ENCODE measurements at regions not wholly inside any gene's neighbourhood (a gene's known extent, or its start where the extent isn't known, plus 50 kb on each side); places are given as distances from the start of the nearest gene placed in this dataset.
"Not testable (repeated sequence)": the region's sequence is repeated elsewhere in the genome, so short reads cannot be mapped to it uniquely, and the experiment has no call there.

GRCh38 chr3:144810160-144810559, 838.5 kb downstream of the DIPK2A start:
- DNase-seq (ENCODE audit: low read depth, low spot score), result no peak
- in situ Hi-C loops (cut with HindIII; ENCODE audit: low pct_unique_long_range_greater_than_20kb, low sequenced_read_pairs), result no loop called here

GRCh38 chr3:144815655-144816054, 844.0 kb downstream of the DIPK2A start:
- in situ Hi-C loops (cut with HindIII; ENCODE audit: low pct_unique_long_range_greater_than_20kb, low sequenced_read_pairs), result no loop called here
- DNase-seq (ENCODE audit: low read depth, low spot score), result no peak

- in situ Hi-C loops (cut with HindIII; ENCODE audit: low pct_unique_long_range_greater_than_20kb, low sequenced_read_pairs), result no loop called here
- DNase-seq (ENCODE audit: low read depth, low spot score), result no peak
Measured at GRCh38 chr3:144816323-144816722, 844.7 kb downstream of the DIPK2A start.

- no peak for DNase-seq (ENCODE audit: low read depth, low spot score)
- in situ Hi-C loops (cut with HindIII; ENCODE audit: low pct_unique_long_range_greater_than_20kb, low sequenced_read_pairs), result no loop called here
Measured at GRCh38 chr3:144818973-144819372, 847.4 kb downstream of the DIPK2A start.

GRCh38 chr3:144820232-144820631, 848.6 kb downstream of the DIPK2A start:
- in situ Hi-C loops (cut with HindIII; ENCODE audit: low pct_unique_long_range_greater_than_20kb, low sequenced_read_pairs); DNase-seq (ENCODE audit: low read depth, low spot score): not testable (repeated sequence)

- no peak for DNase-seq (ENCODE audit: low read depth, low spot score)
- in situ Hi-C loops (cut with HindIII; ENCODE audit: low pct_unique_long_range_greater_than_20kb, low sequenced_read_pairs), result no loop called here
Measured at GRCh38 chr3:144820726-144821125, 849.1 kb downstream of the DIPK2A start.

GRCh38 chr3:144821583-144821982, 850.0 kb downstream of the DIPK2A start:
- in situ Hi-C loops (cut with HindIII; ENCODE audit: low pct_unique_long_range_greater_than_20kb, low sequenced_read_pairs), result no loop called here
- no peak for DNase-seq (ENCODE audit: low read depth, low spot score)

- in situ Hi-C loops (cut with HindIII; ENCODE audit: low pct_unique_long_range_greater_than_20kb, low sequenced_read_pairs), result no loop called here
- no peak for DNase-seq (ENCODE audit: low read depth, low spot score)
Measured at GRCh38 chr3:144822671-144823070, 851.0 kb downstream of the DIPK2A start.

- in situ Hi-C loops (cut with HindIII; ENCODE audit: low pct_unique_long_range_greater_than_20kb, low sequenced_read_pairs), result no loop called here
- no peak for DNase-seq (ENCODE audit: low read depth, low spot score)
Measured at GRCh38 chr3:144831955-144832716, 860.5 kb downstream of the DIPK2A start.

GRCh38 chr3:144839991-144840390, 868.4 kb downstream of the DIPK2A start:
- no peak for DNase-seq (ENCODE audit: low read depth, low spot score)
- in situ Hi-C loops (cut with HindIII; ENCODE audit: low pct_unique_long_range_greater_than_20kb, low sequenced_read_pairs), result no loop called here

GRCh38 chr3:144840866-144841265, 869.2 kb downstream of the DIPK2A start:
- no peak for DNase-seq (ENCODE audit: low read depth, low spot score)
- in situ Hi-C loops (cut with HindIII; ENCODE audit: low pct_unique_long_range_greater_than_20kb, low sequenced_read_pairs), result no loop called here

- in situ Hi-C loops (cut with HindIII; ENCODE audit: low pct_unique_long_range_greater_than_20kb, low sequenced_read_pairs), result no loop called here
- peak; percentile 49 for DNase-seq (ENCODE audit: low read depth, low spot score)
Measured at GRCh38 chr3:144843099-144843498, 871.5 kb downstream of the DIPK2A start.

GRCh38 chr3:144852999-144853398, 881.4 kb downstream of the DIPK2A start:
- in situ Hi-C loops (cut with HindIII; ENCODE audit: low pct_unique_long_range_greater_than_20kb, low sequenced_read_pairs), result no loop called here
- no peak for DNase-seq (ENCODE audit: low read depth, low spot score)

GRCh38 chr3:144854020-144854419, 882.4 kb downstream of the DIPK2A start:
- in situ Hi-C loops (cut with HindIII; ENCODE audit: low pct_unique_long_range_greater_than_20kb, low sequenced_read_pairs); DNase-seq (ENCODE audit: low read depth, low spot score): not testable (repeated sequence)

- no peak for DNase-seq (ENCODE audit: low read depth, low spot score)
- in situ Hi-C loops (cut with HindIII; ENCODE audit: low pct_unique_long_range_greater_than_20kb, low sequenced_read_pairs), result no loop called here
Measured at GRCh38 chr3:144859161-144859560, 887.5 kb downstream of the DIPK2A start.

GRCh38 chr3:144864646-144865045, 893.0 kb downstream of the DIPK2A start:
- in situ Hi-C loops (cut with HindIII; ENCODE audit: low pct_unique_long_range_greater_than_20kb, low sequenced_read_pairs), result no loop called here
- no peak for DNase-seq (ENCODE audit: low read depth, low spot score)

GRCh38 chr3:144865948-144866347, 894.3 kb downstream of the DIPK2A start:
- no peak for DNase-seq (ENCODE audit: low read depth, low spot score)
- in situ Hi-C loops (cut with HindIII; ENCODE audit: low pct_unique_long_range_greater_than_20kb, low sequenced_read_pairs), result no loop called here

GRCh38 chr3:144866476-144866875, 894.9 kb downstream of the DIPK2A start:
- no peak for DNase-seq (ENCODE audit: low read depth, low spot score)
- in situ Hi-C loops (cut with HindIII; ENCODE audit: low pct_unique_long_range_greater_than_20kb, low sequenced_read_pairs), result no loop called here

GRCh38 chr3:144868506-144868905, 896.9 kb downstream of the DIPK2A start:
- no peak for DNase-seq (ENCODE audit: low read depth, low spot score)
- in situ Hi-C loops (cut with HindIII; ENCODE audit: low pct_unique_long_range_greater_than_20kb, low sequenced_read_pairs), result no loop called here

GRCh38 chr3:144873066-144873465, 901.4 kb downstream of the DIPK2A start:
- no peak for DNase-seq (ENCODE audit: low read depth, low spot score)
- in situ Hi-C loops (cut with HindIII; ENCODE audit: low pct_unique_long_range_greater_than_20kb, low sequenced_read_pairs), result no loop called here
